HUES6 (cell line): ENCODE measurements at regions not wholly inside any gene's neighbourhood (a gene's known extent, or its start where the extent isn't known, plus 50 kb on each side); places are given as distances from the start of the nearest gene placed in this dataset.

Experiments
- H3K27ac ChIP-seq: 2 replicates; pipeline ENCODE4 v1.7.0; 2013; ENCODE audit warnings: low read depth, mild to moderate bottlenecking, low read length, inconsistent platforms
- H3K27me3 ChIP-seq: 2 replicates; pipeline ENCODE4 v1.6.1; 2013; ENCODE audit warnings: low read length; ENCODE audit not compliant: control insufficient read depth, insufficient read depth
- H3K36me3 ChIP-seq: 2 replicates; pipeline ENCODE4 v1.6.1; 2013; ENCODE audit warnings: low read length; ENCODE audit not compliant: control insufficient read depth, insufficient read depth
- H3K4me1 ChIP-seq: 2 replicates; pipeline ENCODE4 v1.6.1; 2013; ENCODE audit warnings: low read length; ENCODE audit not compliant: control insufficient read depth, insufficient read depth
- H3K4me3 ChIP-seq: 2 replicates; pipeline ENCODE4 v1.5.1; 2013; ENCODE audit warnings: low read depth, low read length
- H3K9ac ChIP-seq: one replicate; pipeline ENCODE4 v1.6.1; 2013; ENCODE audit warnings: mild to moderate bottlenecking, low read length
- H3K9me3 ChIP-seq: 2 replicates; pipeline ENCODE4 v1.6.1; 2013; ENCODE audit warnings: low read depth, low read length; ENCODE audit not compliant: control insufficient read depth, insufficient read depth

- Histone ChIP-seq H3K9me3 (no peaks in the 10 kb centered on the region), H3K27me3 (no peaks in the 10 kb centered on the region), H3K4me1 (peaks cover 49% of the 10 kb centered on the region), H3K4me3 (no peak overlapping the region), H3K9ac (no peak overlapping the region), H3K27ac (no peak overlapping the region), H3K36me3 (no peaks in the 10 kb centered on the region)
Measured at GRCh38 chr14:100408350-100409002, 85.3 kb downstream of the SLC25A47 start.

- H3K27me3 ChIP-seq: no peaks in the 10 kb centered on the region
- no peaks in the 10 kb centered on the region for H3K9me3 ChIP-seq
- H3K4me1 ChIP-seq: peaks cover 44% of the 10 kb centered on the region
- no peaks in the 10 kb centered on the region for H3K36me3 ChIP-seq
- no peak overlapping the region for H3K4me3 ChIP-seq
- no peak overlapping the region for H3K27ac ChIP-seq
- no peak overlapping the region for H3K9ac ChIP-seq
Measured at GRCh38 chr14:100409003-100409360, 85.8 kb downstream of the SLC25A47 start.

GRCh38 chr14:100409651-100410050 lies 86.5 kb downstream of the SLC25A47 start:
- Histone ChIP-seq H3K36me3 (no peaks in the 10 kb centered on the region), H3K9me3 (no peaks in the 10 kb centered on the region), H3K27me3 (no peaks in the 10 kb centered on the region), H3K27ac (no peak overlapping the region), H3K4me3 (no peak overlapping the region), H3K9ac (no peak overlapping the region), H3K4me1 (peaks cover 39% of the 10 kb centered on the region)

GRCh38 chr14:100410056-100410565 lies 87.0 kb downstream of the SLC25A47 start:
- Histone ChIP-seq H3K27ac (no peak overlapping the region), H3K4me3 (no peak overlapping the region), H3K4me1 (peaks cover 39% of the 10 kb centered on the region), H3K27me3 (no peaks in the 10 kb centered on the region), H3K9ac (no peak overlapping the region), H3K9me3 (no peaks in the 10 kb centered on the region), H3K36me3 (no peaks in the 10 kb centered on the region)

GRCh38 chr14:100413699-100414098 lies 90.6 kb downstream of the SLC25A47 start:
- Histone ChIP-seq H3K27ac (no peak overlapping the region), H3K4me1 (peaks cover 33% of the 10 kb centered on the region), H3K36me3 (no peaks in the 10 kb centered on the region), H3K27me3 (no peaks in the 10 kb centered on the region), H3K9ac (no peak overlapping the region), H3K4me3 (no peak overlapping the region), H3K9me3 (no peaks in the 10 kb centered on the region)

GRCh38 chr14:100415226-100415625 lies 92.1 kb downstream of the SLC25A47 start:
- Histone ChIP-seq H3K4me3 (no peak overlapping the region), H3K9ac (no peak overlapping the region), H3K4me1 (peaks cover 18% of the 10 kb centered on the region), H3K27ac (no peak overlapping the region), H3K36me3 (no peaks in the 10 kb centered on the region), H3K9me3 (no peaks in the 10 kb centered on the region), H3K27me3 (no peaks in the 10 kb centered on the region)

GRCh38 chr14:100416081-100416680 lies 93.0 kb downstream of the SLC25A47 start:
- H3K36me3 ChIP-seq: no peaks in the 10 kb centered on the region
- H3K27me3 ChIP-seq: no peaks in the 10 kb centered on the region
- no peak overlapping the region for H3K4me3 ChIP-seq
- no peaks in the 10 kb centered on the region for H3K9me3 ChIP-seq
- H3K27ac ChIP-seq: no peak overlapping the region
- peaks cover 18% of the 10 kb centered on the region for H3K4me1 ChIP-seq
- H3K9ac ChIP-seq: no peak overlapping the region

GRCh38 chr14:100416921-100417860 lies 94.1 kb downstream of the SLC25A47 start:
- Histone ChIP-seq H3K4me1 (peaks cover 20% of the 10 kb centered on the region), H3K36me3 (no peaks in the 10 kb centered on the region), H3K27ac (no peak overlapping the region), H3K4me3 (no peak overlapping the region), H3K9ac (no peak overlapping the region), H3K9me3 (no peaks in the 10 kb centered on the region), H3K27me3 (no peaks in the 10 kb centered on the region)

- Histone ChIP-seq H3K9ac (no peak overlapping the region), H3K27me3 (no peaks in the 10 kb centered on the region), H3K4me3 (no peak overlapping the region), H3K4me1 (peaks cover 31% of the 10 kb centered on the region), H3K36me3 (no peaks in the 10 kb centered on the region), H3K9me3 (no peaks in the 10 kb centered on the region), H3K27ac (no peak overlapping the region)
Measured at GRCh38 chr14:100419856-100420255, 96.7 kb downstream of the SLC25A47 start.

GRCh38 chr14:100421756-100422470 lies 98.8 kb downstream of the SLC25A47 start:
- Histone ChIP-seq H3K9me3 (no peaks in the 10 kb centered on the region), H3K36me3 (no peaks in the 10 kb centered on the region), H3K9ac (no peak overlapping the region), H3K4me1 (peaks cover 33% of the 10 kb centered on the region), H3K27ac (no peak overlapping the region), H3K4me3 (no peak overlapping the region), H3K27me3 (no peaks in the 10 kb centered on the region)
